ENCODE measurements at regions not wholly inside any gene's neighbourhood (a gene's known extent, or its start where the extent isn't known, plus 50 kb on each side); places are given as distances from the start of the nearest gene placed in this dataset.

DNA sequence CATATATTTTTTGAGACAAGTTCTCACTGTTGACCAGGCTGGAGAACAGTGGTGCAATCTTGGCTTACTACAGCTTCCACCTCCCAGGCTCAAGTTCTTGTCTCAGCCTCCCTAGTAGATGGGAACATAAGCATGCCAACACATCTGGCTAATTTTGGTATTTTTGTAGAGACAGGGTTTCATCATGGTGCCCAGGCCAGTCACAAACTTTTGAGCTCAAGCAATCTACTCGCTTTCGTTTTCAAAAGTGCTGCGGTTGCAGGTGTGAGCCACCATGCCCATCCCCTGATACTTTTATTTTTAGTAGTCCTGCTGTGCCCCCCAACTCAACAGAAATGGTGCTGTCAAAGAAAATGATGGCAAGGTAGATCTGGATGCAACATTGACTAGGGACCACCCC lies 1127.3 kb downstream of the SUCLG1 start:
- Histone ChIP-seq H3F3A (ENCODE audit: control insufficient read depth, insufficient read depth) (no peaks in the 10 kb centered on the region), H3K79me2 (ENCODE audit: control insufficient read depth, low read length) (no peaks in the 10 kb centered on the region), H3K4me2 (ENCODE audit: low read length) (no peak overlapping the region), H4K20me1 (ENCODE audit: control insufficient read depth, insufficient read depth, low read depth, low read length) (no peaks in the 10 kb centered on the region), H3K4me3 (ENCODE audit: low read length) (no peak overlapping the region), H3K36me3 (ENCODE audit: control insufficient read depth, low read length) (no peaks in the 10 kb centered on the region), H3K27me3 (ENCODE audit: control insufficient read depth, low read length) (no peaks in the 10 kb centered on the region), H3K9me2 (replicated peaks; ENCODE audit: control insufficient read depth, low read length) (no peaks in the 10 kb centered on the region), H3K27ac (ENCODE audit: low read depth, low read length) (no peak overlapping the region), H3K4me1 (ENCODE audit: control insufficient read depth, low read length) (no peaks in the 10 kb centered on the region), H3K9me3 (ENCODE audit: control insufficient read depth, insufficient read depth, low read length) (no peaks in the 10 kb centered on the region)
- no peak for TF ChIP-seq CTCF (IDR thresholded peaks at IDR 0.05; ENCODE audit: low read depth, low read length, poor library complexity, severe bottlenecking)
- no peak for TF ChIP-seq EZH2phosphoT487 (IDR thresholded peaks at IDR 0.05; ENCODE audit: borderline replicate concordance, low read length)

DNA sequence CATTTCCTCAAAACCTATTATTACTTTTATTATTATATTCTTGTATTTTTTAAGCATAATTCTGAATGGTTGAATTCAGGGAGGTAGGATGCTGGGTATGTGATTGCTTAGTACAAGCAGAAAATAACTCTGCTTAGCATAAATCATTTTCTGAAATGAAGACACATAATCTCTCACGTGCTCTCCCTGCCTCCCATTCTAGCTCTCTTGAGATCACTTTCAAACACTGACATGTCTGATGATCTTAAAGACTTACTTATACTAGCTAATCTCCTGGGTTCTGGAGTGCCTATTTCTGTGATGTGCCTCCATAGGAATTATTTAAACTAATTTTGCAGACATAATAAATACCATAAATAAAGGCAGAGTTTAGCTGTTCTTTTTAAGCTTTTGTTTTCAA lies 1136.0 kb downstream of the SUCLG1 start:
- no peak overlapping the region for H3K4me2 ChIP-seq (ENCODE audit: low read length)
- H3K4me1 ChIP-seq (ENCODE audit: control insufficient read depth, low read length) = no peaks in the 10 kb centered on the region
- no peaks in the 10 kb centered on the region for H3K9me2 ChIP-seq (replicated peaks; ENCODE audit: control insufficient read depth, low read length)
- no peaks in the 10 kb centered on the region for H3K36me3 ChIP-seq (ENCODE audit: control insufficient read depth, low read length)
- TF ChIP-seq EZH2phosphoT487 (IDR thresholded peaks at IDR 0.05; ENCODE audit: borderline replicate concordance, low read length) (no peak), CTCF (IDR thresholded peaks at IDR 0.05; ENCODE audit: low read depth, low read length, poor library complexity, severe bottlenecking) (no peak)
- H4K20me1 ChIP-seq (ENCODE audit: control insufficient read depth, insufficient read depth, low read depth, low read length) = no peaks in the 10 kb centered on the region
- H3K79me2 ChIP-seq (ENCODE audit: control insufficient read depth, low read length) = no peaks in the 10 kb centered on the region
- no peak overlapping the region for H3K4me3 ChIP-seq (ENCODE audit: low read length)
- H3K9me3 ChIP-seq (ENCODE audit: control insufficient read depth, insufficient read depth, low read length) = no peaks in the 10 kb centered on the region
- H3F3A ChIP-seq (ENCODE audit: control insufficient read depth, insufficient read depth) = no peaks in the 10 kb centered on the region
- H3K27me3 ChIP-seq (ENCODE audit: control insufficient read depth, low read length) = no peaks in the 10 kb centered on the region
- no peak overlapping the region for H3K27ac ChIP-seq (ENCODE audit: low read depth, low read length)

- H3K27ac ChIP-seq (ENCODE audit: low read depth, low read length) = no peak overlapping the region
- no peaks in the 10 kb centered on the region for H4K20me1 ChIP-seq (ENCODE audit: control insufficient read depth, insufficient read depth, low read depth, low read length)
- no peaks in the 10 kb centered on the region for H3K36me3 ChIP-seq (ENCODE audit: control insufficient read depth, low read length)
- H3F3A ChIP-seq (ENCODE audit: control insufficient read depth, insufficient read depth) = no peaks in the 10 kb centered on the region
- no peak overlapping the region for H3K4me2 ChIP-seq (ENCODE audit: low read length)
- H3K9me2 ChIP-seq (replicated peaks; ENCODE audit: control insufficient read depth, low read length) = no peaks in the 10 kb centered on the region
- no peaks in the 10 kb centered on the region for H3K79me2 ChIP-seq (ENCODE audit: control insufficient read depth, low read length)
- H3K4me3 ChIP-seq (ENCODE audit: low read length) = no peak overlapping the region
- H3K27me3 ChIP-seq (ENCODE audit: control insufficient read depth, low read length) = no peaks in the 10 kb centered on the region
- TF ChIP-seq EZH2phosphoT487 (IDR thresholded peaks at IDR 0.05; ENCODE audit: borderline replicate concordance, low read length) (no peak), CTCF (IDR thresholded peaks at IDR 0.05; ENCODE audit: low read depth, low read length, poor library complexity, severe bottlenecking) (no peak)
- no peaks in the 10 kb centered on the region for H3K9me3 ChIP-seq (ENCODE audit: control insufficient read depth, insufficient read depth, low read length)
- H3K4me1 ChIP-seq (ENCODE audit: control insufficient read depth, low read length) = no peaks in the 10 kb centered on the region
Measured at GRCh38 chr2:83320053-83320452, 1139.0 kb downstream of the SUCLG1 start.

Data from DOHH2 (cell line).